ENCODE measurements at regions not wholly inside any gene's neighbourhood (a gene's known extent, or its start where the extent isn't known, plus 50 kb on each side); places are given as distances from the start of the nearest gene placed in this dataset.

DNA sequence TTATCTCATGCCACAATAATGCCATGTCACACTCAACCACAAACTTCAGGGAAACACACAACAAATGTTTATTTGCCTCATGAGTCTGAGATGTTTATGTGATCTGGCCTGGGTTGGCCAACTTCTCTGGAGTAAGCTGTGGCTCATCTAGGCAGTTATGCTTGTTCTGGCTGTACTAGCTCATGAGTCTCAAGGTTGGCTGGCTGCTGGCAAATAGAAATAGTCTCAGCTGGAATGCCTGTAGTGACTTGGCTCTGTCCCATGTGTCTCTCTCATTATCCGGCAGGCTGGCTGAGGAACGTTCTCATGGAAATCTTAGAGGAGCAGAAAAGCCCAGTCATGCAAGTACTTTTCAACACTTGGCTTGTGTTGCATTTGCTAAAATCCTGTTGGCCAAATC lies 234.9 kb upstream of the CDH2 start:
- TF ChIP-seq Cebpa-rat (IDR thresholded peaks at IDR 0.05) = no peak

DNA sequence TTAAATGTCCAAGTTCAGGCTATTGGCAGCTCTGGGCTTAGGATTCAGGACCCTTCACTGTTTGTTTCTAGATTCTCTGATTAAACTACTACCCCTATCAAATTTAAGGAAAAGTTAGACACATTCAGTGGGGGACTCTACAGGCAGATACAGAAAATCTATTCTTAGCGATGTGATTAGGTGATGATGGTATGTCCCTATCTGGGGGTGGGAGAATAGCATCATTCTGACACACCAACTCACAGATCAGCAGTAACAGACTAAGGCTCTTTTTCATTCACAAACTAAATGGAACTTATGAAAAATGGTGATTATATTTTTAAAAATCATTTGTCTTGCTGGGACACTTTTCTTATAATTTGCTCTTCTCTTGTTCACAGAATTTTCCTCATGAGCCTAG lies 232.9 kb upstream of the CDH2 start:
- Histone ChIP-seq H3K4me2 (no peak overlapping the region), H3K9ac (no peak overlapping the region), H3K9me3 (replicated peaks in 1 of 11) (no peaks in the 10 kb centered on the region), H4K20me1 (no peaks in the 10 kb centered on the region), H3K27ac (no peak overlapping the region), H3K4me1 (no peaks in the 10 kb centered on the region), H3K4me3 (no peak overlapping the region), H3K36me3 (no peaks in the 10 kb centered on the region), H3K27me3 (no peaks in the 10 kb centered on the region)
- TF ChIP-seq Cebpa-rat (IDR thresholded peaks at IDR 0.05) = no peak

More for the DNA sequence above, 234.9 kb upstream of the CDH2 start:
- no peak overlapping the region for H3K9ac ChIP-seq
- no peak overlapping the region for H3K27ac ChIP-seq
- H3K36me3 ChIP-seq = no peaks in the 10 kb centered on the region
- no peaks in the 10 kb centered on the region for H3K27me3 ChIP-seq
- no peaks in the 10 kb centered on the region for H3K9me3 ChIP-seq (replicated peaks in 1 of 11)
- H3K4me3 ChIP-seq = no peak overlapping the region
- no peak overlapping the region for H3K4me2 ChIP-seq
- no peaks in the 10 kb centered on the region for H3K4me1 ChIP-seq
- H4K20me1 ChIP-seq = no peaks in the 10 kb centered on the region

DNA sequence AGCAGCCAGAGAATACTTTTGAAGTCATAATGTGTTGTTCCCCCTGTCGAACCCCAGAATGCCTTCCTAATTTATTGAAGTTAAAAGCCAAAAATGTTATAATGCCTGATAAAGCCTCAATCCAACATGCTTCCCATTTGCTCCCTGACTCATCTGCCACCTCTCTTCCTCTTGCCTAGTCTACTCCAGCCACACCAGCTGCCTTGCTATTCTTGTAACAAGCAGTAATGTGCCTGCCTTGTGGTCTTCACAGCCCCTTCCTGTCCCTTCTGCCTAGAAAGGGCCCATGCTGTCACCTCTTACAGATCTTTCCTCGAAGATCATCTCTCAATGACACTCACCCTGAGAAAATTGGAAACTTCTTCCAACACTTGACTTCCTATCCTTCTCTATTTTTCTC lies 231.6 kb upstream of the CDH2 start:
- Histone ChIP-seq H4K20me1 (no peaks in the 10 kb centered on the region), H3K9me3 (replicated peaks in 1 of 11) (no peaks in the 10 kb centered on the region), H3K27me3 (no peaks in the 10 kb centered on the region), H3K4me2 (no peak overlapping the region), H3K9ac (no peak overlapping the region), H3K36me3 (no peaks in the 10 kb centered on the region), H3K27ac (no peak overlapping the region), H3K4me3 (no peak overlapping the region), H3K4me1 (no peaks in the 10 kb centered on the region)
- TF ChIP-seq Cebpa-rat (IDR thresholded peaks at IDR 0.05) = no peak

DNA sequence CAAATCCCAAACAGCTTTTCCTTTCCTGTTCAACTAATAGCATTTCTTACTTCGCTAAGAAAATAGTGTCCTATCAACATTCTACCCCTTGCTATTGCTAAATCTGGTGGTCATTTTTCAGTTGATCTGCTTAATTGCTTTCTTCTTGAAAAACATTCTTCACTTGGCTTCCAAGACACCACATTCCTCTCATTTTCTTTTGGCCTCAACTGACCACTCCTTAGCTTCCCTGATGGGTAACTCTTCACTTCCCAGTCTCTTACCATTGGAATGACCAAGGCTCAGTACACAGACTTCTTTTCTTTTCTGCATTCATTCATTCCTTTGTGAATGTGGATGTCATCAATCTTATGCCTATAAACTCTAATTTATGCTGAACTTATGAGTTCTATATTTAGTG lies 230.8 kb upstream of the CDH2 start:
- Histone ChIP-seq H3K9ac (no peak overlapping the region), H3K27me3 (no peaks in the 10 kb centered on the region), H3K9me3 (replicated peaks in 1 of 11) (no peaks in the 10 kb centered on the region), H3K4me3 (no peak overlapping the region), H3K4me1 (no peaks in the 10 kb centered on the region), H4K20me1 (no peaks in the 10 kb centered on the region), H3K27ac (no peak overlapping the region), H3K4me2 (no peak overlapping the region), H3K36me3 (no peaks in the 10 kb centered on the region)
- TF ChIP-seq Cebpa-rat (IDR thresholded peaks at IDR 0.05) = no peak

DNA sequence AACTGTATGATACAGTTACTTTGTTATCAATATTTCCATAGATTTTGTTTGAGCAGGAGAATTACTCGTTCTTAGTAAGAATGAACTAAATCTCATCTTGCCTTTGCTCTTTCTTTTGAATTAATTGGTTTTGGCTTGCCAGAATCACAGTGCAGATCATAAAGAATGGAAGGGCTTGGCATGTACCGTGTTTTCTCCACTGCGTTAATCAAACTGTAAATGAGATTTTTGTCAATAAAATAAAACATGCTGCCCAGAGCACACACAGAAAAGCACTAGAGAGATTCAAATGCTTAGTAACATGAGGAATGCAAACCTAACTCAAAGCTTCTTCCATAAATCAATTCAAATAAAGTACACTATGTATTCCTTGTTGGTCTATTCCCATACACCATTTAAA lies 229.6 kb upstream of the CDH2 start:
- no peaks in the 10 kb centered on the region for H3K27me3 ChIP-seq
- no peaks in the 10 kb centered on the region for H4K20me1 ChIP-seq

DNA sequence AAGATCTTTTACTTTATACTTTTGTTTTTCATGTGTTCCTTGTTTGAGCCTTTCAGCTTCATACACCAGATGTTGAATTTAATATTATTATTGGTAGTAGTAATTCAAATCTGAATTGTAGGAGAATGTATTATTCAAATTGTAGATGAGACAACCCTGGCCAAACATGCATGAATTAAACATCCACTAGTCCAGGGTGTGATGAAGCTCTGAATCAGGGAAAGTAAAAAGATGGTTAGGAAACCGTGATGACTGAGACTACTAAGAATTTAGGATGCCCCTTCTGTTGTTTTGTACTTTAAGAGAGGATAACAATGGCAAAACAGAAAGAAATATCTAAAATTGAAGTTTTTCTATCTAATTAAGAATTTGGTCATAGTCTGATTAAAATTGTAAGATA lies 227.8 kb upstream of the CDH2 start:
- no peak overlapping the region for H3K4me3 ChIP-seq
- no peak for TF ChIP-seq Cebpa-rat (IDR thresholded peaks at IDR 0.05)
- no peaks in the 10 kb centered on the region for H4K20me1 ChIP-seq
- H3K4me2 ChIP-seq = no peak overlapping the region
- no peak overlapping the region for H3K9ac ChIP-seq
- no peaks in the 10 kb centered on the region for H3K9me3 ChIP-seq (replicated peaks in 1 of 11)
- H3K27me3 ChIP-seq = no peaks in the 10 kb centered on the region
- H3K36me3 ChIP-seq = no peaks in the 10 kb centered on the region
- H3K27ac ChIP-seq = no peak overlapping the region
- H3K4me1 ChIP-seq = no peaks in the 10 kb centered on the region

More for the DNA sequence above, 229.6 kb upstream of the CDH2 start:
- Histone ChIP-seq H3K36me3 (no peaks in the 10 kb centered on the region), H3K4me1 (no peaks in the 10 kb centered on the region), H3K9me3 (replicated peaks in 1 of 11) (no peaks in the 10 kb centered on the region), H3K4me3 (no peak overlapping the region), H3K9ac (no peak overlapping the region), H3K27ac (no peak overlapping the region), H3K4me2 (no peak overlapping the region)
- no peak for TF ChIP-seq Cebpa-rat (IDR thresholded peaks at IDR 0.05)

DNA sequence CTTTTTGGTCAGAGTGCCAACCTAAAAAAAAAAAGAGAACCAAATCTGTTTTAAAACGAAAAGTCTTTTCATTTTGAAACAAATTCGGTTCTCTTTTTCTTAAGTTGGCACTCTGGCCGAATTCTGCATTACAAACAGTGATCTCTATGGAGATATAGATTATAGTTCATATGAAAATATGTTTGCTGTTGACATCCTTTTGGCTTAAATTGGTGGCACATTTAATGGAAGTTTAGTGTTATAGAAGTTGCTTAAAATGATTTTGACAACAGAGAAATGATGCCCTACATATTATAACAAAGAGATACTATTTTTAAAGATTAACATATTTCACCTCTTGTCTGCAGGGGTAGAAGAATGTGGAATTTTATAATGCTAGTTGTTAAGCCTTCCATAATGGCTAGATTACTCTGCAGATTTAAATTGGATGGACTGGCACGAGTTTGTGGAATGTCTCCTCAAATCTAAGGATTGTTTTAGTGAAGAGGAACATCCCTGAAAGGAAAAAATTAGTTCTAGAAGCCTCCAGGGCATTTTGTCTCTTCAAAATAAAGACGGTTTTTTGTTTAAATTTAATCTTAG lies 222.9 kb upstream of the CDH2 start:
- Histone ChIP-seq H3K4me2 (no peak overlapping the region), H3K4me3 (no peak overlapping the region), H3K4me1 (no peaks in the 10 kb centered on the region), H3K36me3 (no peaks in the 10 kb centered on the region), H3K9me3 (replicated peaks in 1 of 11) (no peaks in the 10 kb centered on the region), H3K27ac (no peak overlapping the region), H3K9ac (no peak overlapping the region), H4K20me1 (no peaks in the 10 kb centered on the region), H3K27me3 (no peaks in the 10 kb centered on the region)
- no peak for TF ChIP-seq Cebpa-rat (IDR thresholded peaks at IDR 0.05)

DNA sequence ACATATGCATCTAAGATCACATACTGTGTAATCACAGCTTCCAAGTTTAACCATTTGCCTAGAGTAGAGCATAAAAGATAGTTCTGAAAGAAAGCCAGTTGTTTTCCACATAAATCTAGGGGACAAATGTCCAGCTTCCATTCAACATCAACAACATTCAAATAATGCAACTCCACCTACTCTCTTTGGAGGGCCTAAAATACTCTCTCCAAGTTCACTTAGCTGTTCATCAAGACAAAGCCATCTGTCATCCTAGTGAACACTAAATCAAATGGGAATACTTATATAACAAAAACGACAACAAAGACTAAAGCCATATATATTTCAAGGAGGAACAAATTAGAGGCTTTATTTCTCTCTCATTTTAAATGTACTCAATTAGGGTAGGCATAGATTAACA lies 221.5 kb upstream of the CDH2 start:
- Histone ChIP-seq H3K4me1 (no peaks in the 10 kb centered on the region), H4K20me1 (no peaks in the 10 kb centered on the region), H3K27ac (no peak overlapping the region), H3K4me2 (no peak overlapping the region), H3K9ac (no peak overlapping the region), H3K4me3 (no peak overlapping the region), H3K36me3 (no peaks in the 10 kb centered on the region), H3K9me3 (replicated peaks in 1 of 11) (no peaks in the 10 kb centered on the region), H3K27me3 (no peaks in the 10 kb centered on the region)
- TF ChIP-seq Cebpa-rat (IDR thresholded peaks at IDR 0.05) = no peak

DNA sequence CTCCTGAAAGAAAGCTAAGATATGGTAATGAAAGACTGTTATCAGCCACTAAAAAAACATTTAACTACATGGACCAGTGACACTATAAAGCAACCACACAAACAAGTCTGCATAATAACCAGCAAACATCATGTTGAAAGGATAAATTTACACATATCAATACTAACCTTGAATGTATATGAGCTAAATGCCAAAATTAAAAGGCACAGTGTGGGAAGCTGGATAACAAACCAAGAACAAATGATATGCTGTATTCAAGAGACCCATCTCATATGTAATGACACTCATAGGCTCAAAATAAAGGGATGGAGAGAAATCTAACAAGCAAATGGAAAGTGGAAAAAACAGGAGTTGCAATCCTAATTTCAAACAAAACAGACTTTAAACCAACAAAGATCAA lies 213.1 kb upstream of the CDH2 start:
- no peaks in the 10 kb centered on the region for H3K36me3 ChIP-seq
- no peaks in the 10 kb centered on the region for H3K4me1 ChIP-seq
- H4K20me1 ChIP-seq = no peaks in the 10 kb centered on the region
- no peak for TF ChIP-seq Cebpa-rat (IDR thresholded peaks at IDR 0.05)
- H3K4me2 ChIP-seq = no peak overlapping the region
- peaks cover 23 to 39% (median 33%) of the 10 kb centered on the region in 11 experiments for H3K9me3 ChIP-seq (replicated peaks in 1 of 11)
- H3K27me3 ChIP-seq = no peaks in the 10 kb centered on the region
- no peak overlapping the region for H3K9ac ChIP-seq
- no peak overlapping the region for H3K27ac ChIP-seq
- no peak overlapping the region for H3K4me3 ChIP-seq

DNA sequence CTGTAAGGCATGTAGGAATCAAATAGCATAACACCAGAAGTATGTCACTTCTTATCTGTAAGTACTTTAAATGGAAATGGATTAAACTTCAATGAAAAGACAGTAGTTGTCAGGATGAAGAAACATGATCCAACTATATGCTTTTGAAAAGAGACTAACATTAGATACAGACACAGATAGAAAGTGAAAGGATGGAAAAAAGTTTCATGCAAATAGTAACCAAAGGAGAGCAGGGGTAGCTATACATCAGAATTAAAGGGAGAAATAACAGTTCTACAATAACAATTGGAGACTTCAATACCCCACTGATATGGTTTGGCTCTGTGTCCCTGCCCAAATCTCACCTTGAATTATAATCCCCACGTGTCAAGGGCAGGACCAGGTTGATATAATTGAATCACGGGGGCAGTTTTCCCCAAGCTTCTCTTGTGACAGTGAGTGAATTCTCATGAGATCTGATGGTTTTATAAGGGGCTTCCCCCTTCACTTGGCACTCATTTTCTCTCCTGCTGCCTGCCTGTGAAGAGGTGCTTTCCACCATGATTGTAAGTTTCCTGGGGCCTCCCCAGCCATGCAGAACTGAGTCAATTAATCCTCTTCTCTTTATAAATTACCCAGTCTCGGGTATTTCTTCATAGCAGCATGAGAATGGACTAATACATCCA lies 205.4 kb upstream of the CDH2 start:
- H3K9ac ChIP-seq = no peak overlapping the region
- H3K4me1 ChIP-seq = no peaks in the 10 kb centered on the region
- H3K27ac ChIP-seq = no peak overlapping the region
- no peak overlapping the region for H3K4me2 ChIP-seq
- H3K36me3 ChIP-seq = no peaks in the 10 kb centered on the region
- no peaks in the 10 kb centered on the region for H4K20me1 ChIP-seq
- H3K27me3 ChIP-seq = no peaks in the 10 kb centered on the region
- peaks cover 0 to under 1% (median 0%) of the 10 kb centered on the region in 11 experiments; a peak in 2 of 22 replicates for H3K9me3 ChIP-seq (replicated peaks in 1 of 11)
- TF ChIP-seq Cebpa-rat (IDR thresholded peaks at IDR 0.05) = no peak
- no peak overlapping the region for H3K4me3 ChIP-seq

Data from BLaER1 treated with 17β-estradiol and CSF1 and Interleukin-3, amounts not matched to agents 10 nM and 100 nM (cell line).